Activated T-helper 2 cell treated with anti-CD3 and anti-CD28 coated beads, Interferon-gamma antibody, Interleukin-2, Interleukin-4, amounts not matched to agents 10 μg/mL and 5 μg/mL and 100 μg/mL, durations not matched to agents 14 hours and 24 hours and 36 hours (primary cell): ENCODE measurements at regions not wholly inside any gene's neighbourhood (a gene's known extent, or its start where the extent isn't known, plus 50 kb on each side); places are given as distances from the start of the nearest gene placed in this dataset.

Experiments
- DNase-seq: peaks from one replicate; pipeline ENCODE4 v3.0.0; 2021; ENCODE audit warnings: low spot score
- H3K27ac Mint-ChIP-seq: one replicate; pipeline ENCODE4 v1.8.0; 2021; ENCODE audit warnings: mixed read lengths
- H3K27me3 Mint-ChIP-seq: one replicate; pipeline ENCODE4 v1.8.0; 2021; ENCODE audit warnings: low read depth, mixed read lengths
- H3K36me3 Mint-ChIP-seq: one replicate; pipeline ENCODE4 v1.8.0; 2021; ENCODE audit warnings: low read depth, mixed read lengths
- H3K4me1 Mint-ChIP-seq: one replicate; pipeline ENCODE4 v1.8.0; 2021; ENCODE audit warnings: low read depth, mixed read lengths
- H3K4me3 Mint-ChIP-seq: one replicate; pipeline ENCODE4 v1.8.0; 2021; ENCODE audit warnings: low read depth, mild to moderate bottlenecking, moderate library complexity, mixed read lengths
- H3K9me3 Mint-ChIP-seq: one replicate; pipeline ENCODE4 v1.8.0; 2021; ENCODE audit warnings: mixed read lengths
- intact Hi-C: fragments of 100-400 bp; cut with micrococcal nuclease; formaldehyde crosslinking; loops from one replicate; pipeline ENCODE4 v1.15.1; 2023

- Mint-ChIP-seq H3K27me3 (peaks cover 7% of the 10 kb centered on the region), H3K36me3 (no peaks in the 10 kb centered on the region), H3K27ac (no peak overlapping the region), H3K4me3 (no peak overlapping the region), H3K4me1 (no peaks in the 10 kb centered on the region), H3K9me3 (no peaks in the 10 kb centered on the region)
- intact Hi-C loops, result no loop called here
- no peak for DNase-seq
These were observed 297.4 kb downstream of the EIPR1 start for GRCh38 chr2:3079959-3080948.

GRCh38 chr2:3079466-3079865 is 298.2 kb downstream of the EIPR1 start:
- no peaks in the 10 kb centered on the region for H3K4me1 Mint-ChIP-seq
- no peak overlapping the region for H3K27ac Mint-ChIP-seq
- H3K36me3 Mint-ChIP-seq, result no peaks in the 10 kb centered on the region
- H3K4me3 Mint-ChIP-seq, result no peak overlapping the region
- H3K27me3 Mint-ChIP-seq, result peaks cover 7% of the 10 kb centered on the region
- intact Hi-C loops, result no loop called here
- DNase-seq, result no peak
- no peaks in the 10 kb centered on the region for H3K9me3 Mint-ChIP-seq

GRCh38 chr2:3078684-3079083 is 298.9 kb downstream of the EIPR1 start:
- H3K4me1 Mint-ChIP-seq, result no peaks in the 10 kb centered on the region
- intact Hi-C loops, result no loop called here
- H3K9me3 Mint-ChIP-seq, result no peaks in the 10 kb centered on the region
- no peaks in the 10 kb centered on the region for H3K36me3 Mint-ChIP-seq
- H3K4me3 Mint-ChIP-seq, result no peak overlapping the region
- DNase-seq, result no peak
- peaks cover 7% of the 10 kb centered on the region for H3K27me3 Mint-ChIP-seq
- no peak overlapping the region for H3K27ac Mint-ChIP-seq

GRCh38 chr2:3076848-3077642 is 300.6 kb downstream of the EIPR1 start:
- intact Hi-C loops, result no loop called here
- Mint-ChIP-seq H3K27me3 (peaks cover 2% of the 10 kb centered on the region), H3K9me3 (no peaks in the 10 kb centered on the region), H3K36me3 (no peaks in the 10 kb centered on the region), H3K4me1 (no peaks in the 10 kb centered on the region), H3K27ac (no peak overlapping the region), H3K4me3 (no peak overlapping the region)
- DNase-seq, result no peak

GRCh38 chr2:3075991-3076340 is 301.7 kb downstream of the EIPR1 start:
- Mint-ChIP-seq H3K4me1 (no peaks in the 10 kb centered on the region), H3K27ac (no peak overlapping the region), H3K9me3 (no peaks in the 10 kb centered on the region), H3K27me3 (peaks cover 2% of the 10 kb centered on the region), H3K4me3 (no peak overlapping the region), H3K36me3 (no peaks in the 10 kb centered on the region)
- intact Hi-C loops, result no loop called here
- DNase-seq, result no peak

GRCh38 chr2:3075316-3075990 is 302.2 kb downstream of the EIPR1 start:
- Mint-ChIP-seq H3K4me3 (no peak overlapping the region), H3K36me3 (no peaks in the 10 kb centered on the region), H3K27me3 (no peaks in the 10 kb centered on the region), H3K9me3 (no peaks in the 10 kb centered on the region), H3K27ac (no peak overlapping the region), H3K4me1 (no peaks in the 10 kb centered on the region)
- no peak for DNase-seq
- intact Hi-C loops, result no loop called here

GRCh38 chr2:3073704-3074103 is 303.9 kb downstream of the EIPR1 start:
- DNase-seq, result no peak
- no peak overlapping the region for H3K4me3 Mint-ChIP-seq
- no peak overlapping the region for H3K27ac Mint-ChIP-seq
- H3K36me3 Mint-ChIP-seq, result no peaks in the 10 kb centered on the region
- H3K4me1 Mint-ChIP-seq, result no peaks in the 10 kb centered on the region
- intact Hi-C loops, result no loop called here
- no peaks in the 10 kb centered on the region for H3K9me3 Mint-ChIP-seq
- no peaks in the 10 kb centered on the region for H3K27me3 Mint-ChIP-seq

GRCh38 chr2:3073041-3073595 is 304.5 kb downstream of the EIPR1 start:
- H3K4me3 Mint-ChIP-seq, result no peak overlapping the region
- H3K27ac Mint-ChIP-seq, result no peak overlapping the region
- no peaks in the 10 kb centered on the region for H3K9me3 Mint-ChIP-seq

GRCh38 chr2:3071685-3072263 is 305.8 kb downstream of the EIPR1 start:
- no peaks in the 10 kb centered on the region for H3K4me1 Mint-ChIP-seq
- no peaks in the 10 kb centered on the region for H3K27me3 Mint-ChIP-seq
- H3K27ac Mint-ChIP-seq, result no peak overlapping the region
- H3K9me3 Mint-ChIP-seq, result no peaks in the 10 kb centered on the region
- intact Hi-C loops, result no loop called here
- H3K4me3 Mint-ChIP-seq, result no peak overlapping the region
- no peak for DNase-seq
- no peaks in the 10 kb centered on the region for H3K36me3 Mint-ChIP-seq

More at GRCh38 chr2:3073041-3073595, 304.5 kb downstream of the EIPR1 start:
- no peaks in the 10 kb centered on the region for H3K36me3 Mint-ChIP-seq
- no peak for DNase-seq
- no peaks in the 10 kb centered on the region for H3K4me1 Mint-ChIP-seq
- no peaks in the 10 kb centered on the region for H3K27me3 Mint-ChIP-seq
- intact Hi-C loops, result no loop called here

- no peak for DNase-seq
- Mint-ChIP-seq H3K4me1 (no peaks in the 10 kb centered on the region), H3K36me3 (no peaks in the 10 kb centered on the region), H3K4me3 (no peak overlapping the region), H3K27me3 (no peaks in the 10 kb centered on the region), H3K27ac (no peak overlapping the region), H3K9me3 (no peaks in the 10 kb centered on the region)
- intact Hi-C loops, result no loop called here
These were observed 310.8 kb downstream of the EIPR1 start for GRCh38 chr2:3066831-3067230.

- intact Hi-C loops, result no loop called here
- Mint-ChIP-seq H3K27me3 (no peaks in the 10 kb centered on the region), H3K36me3 (no peaks in the 10 kb centered on the region), H3K27ac (no peak overlapping the region), H3K4me3 (no peak overlapping the region), H3K4me1 (no peaks in the 10 kb centered on the region), H3K9me3 (no peaks in the 10 kb centered on the region)
- DNase-seq, result no peak
These were observed 311.7 kb downstream of the EIPR1 start for GRCh38 chr2:3065928-3066327.

- DNase-seq, result no peak
- Mint-ChIP-seq H3K27me3 (no peaks in the 10 kb centered on the region), H3K9me3 (no peaks in the 10 kb centered on the region), H3K27ac (no peak overlapping the region), H3K4me1 (no peaks in the 10 kb centered on the region), H3K4me3 (no peak overlapping the region), H3K36me3 (no peaks in the 10 kb centered on the region)
- intact Hi-C loops, result no loop called here
These were observed 314.9 kb downstream of the EIPR1 start for GRCh38 chr2:3062476-3063260.
